Hepatocyte (in vitro differentiated cells): ENCODE measurements at regions not wholly inside any gene's neighbourhood (a gene's known extent, or its start where the extent isn't known, plus 50 kb on each side); places are given as distances from the start of the nearest gene placed in this dataset.

Experiments
- DNase-seq: peaks from one replicate; pipeline ENCODE4 v3.0.0-alpha.2; 2016; ENCODE audit warnings: low spot score
- H2AFZ ChIP-seq: fragments of 200-600 bp; sonication (generic); 2 replicates; pipeline ENCODE4 v1.6.0; 2016; ENCODE audit warnings: antibody characterized with exemption, mild to moderate bottlenecking
- H3K27ac ChIP-seq: fragments of 200-600 bp; sonication (generic); 2 replicates; pipeline ENCODE4 v1.5.1; 2016; ENCODE audit warnings: mild to moderate bottlenecking
- H3K27me3 ChIP-seq: fragments of 200-600 bp; sonication (generic); 2 replicates; pipeline ENCODE4 v1.6.1; 2016
- H3K36me3 ChIP-seq: fragments of 200-600 bp; sonication (generic); replicated peaks from 2 replicates; pipeline ENCODE4 v1.5.1; 2016; ENCODE audit warnings: low read depth; ENCODE audit not compliant: insufficient read depth
- H3K4me1 ChIP-seq: fragments of 200-600 bp; sonication (generic); 2 replicates; pipeline ENCODE4 v1.5.1; 2016; ENCODE audit warnings: mild to moderate bottlenecking, moderate library complexity; ENCODE audit not compliant: insufficient read depth
- H3K4me2 ChIP-seq: fragments of 200-600 bp; sonication (generic); 2 replicates; pipeline ENCODE4 v1.6.0; 2016
- H3K4me3 ChIP-seq: fragments of 200-600 bp; sonication (generic); 2 replicates; pipeline ENCODE4 v1.5.1; 2016; ENCODE audit warnings: mild to moderate bottlenecking
- H3K79me2 ChIP-seq: fragments of 200-600 bp; sonication (generic); 2 replicates; pipeline ENCODE4 v1.6.0; 2017; ENCODE audit warnings: mild to moderate bottlenecking
- H3K9me2 ChIP-seq: fragments of 200-600 bp; sonication (generic); replicated peaks from 2 replicates; pipeline ENCODE4 v1.6.0; 2017; ENCODE audit warnings: mild to moderate bottlenecking; ENCODE audit not compliant: insufficient read depth
- H3K9me3 ChIP-seq: fragments of 200-600 bp; sonication (generic); 2 replicates; pipeline ENCODE4 v1.5.1; 2016; ENCODE audit warnings: low read depth, mild to moderate bottlenecking
- H4K20me1 ChIP-seq: fragments of 200-600 bp; sonication (generic); 2 replicates; pipeline ENCODE4 v1.6.0; 2016; ENCODE audit warnings: mild to moderate bottlenecking; ENCODE audit not compliant: insufficient read depth, poor library complexity, severe bottlenecking
- EZH2 ChIP-seq: fragments of 200-600 bp; sonication (generic); IDR thresholded peaks from 2 replicates; pipeline ENCODE4 v1.6.1; 2016; ENCODE audit warnings: antibody characterized with exemption, mild to moderate bottlenecking, borderline replicate concordance
- EZH2phosphoT487 ChIP-seq: fragments of 200-600 bp; sonication (generic); IDR thresholded peaks from one replicate; pipeline ENCODE4 v1.6.1; 2018; ENCODE audit warnings: antibody characterized with exemption, mild to moderate bottlenecking, low read depth, moderate library complexity; ENCODE audit not compliant: unreplicated experiment, severe bottlenecking
- WGBS: methylation state at CpG from one replicate; pipeline ENCODE4 v1.1.6; 2016; ENCODE audit warnings: low lambda C conversion rate; ENCODE audit errors: missing lambda C conversion rate; 5-methylcytosine and 5-hydroxymethylcytosine counted together
- TF ChIP-seq, protein P1 (sequence below): fragments of 200-600 bp; sonication (generic); IDR thresholded peaks from 2 replicates; pipeline ENCODE4 v1.5.1; 2016; ENCODE audit warnings: antibody characterized with exemption, mild to moderate bottlenecking; ENCODE audit not compliant: poor library complexity

DNA sequence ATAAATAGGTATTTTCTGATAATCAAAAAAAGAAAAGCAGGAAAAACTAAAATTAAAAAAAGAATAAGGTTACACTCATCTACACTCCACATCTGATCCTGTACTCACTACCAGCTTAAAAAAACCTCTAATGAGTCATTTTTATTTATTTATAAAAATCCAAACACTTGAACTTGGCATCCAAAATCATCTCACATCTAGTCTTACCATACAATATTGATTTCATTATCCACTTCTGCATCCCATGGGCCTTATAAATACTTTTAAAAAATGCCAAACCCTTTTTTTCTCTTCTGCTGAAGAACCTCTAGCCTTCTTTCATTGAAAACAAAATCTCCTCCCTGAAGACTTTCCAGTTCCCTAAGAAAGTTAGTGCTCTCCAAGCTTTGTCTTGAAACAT, 109.7 kb downstream of the TMTC3 start:
- TF ChIP-seq, protein P1, sequence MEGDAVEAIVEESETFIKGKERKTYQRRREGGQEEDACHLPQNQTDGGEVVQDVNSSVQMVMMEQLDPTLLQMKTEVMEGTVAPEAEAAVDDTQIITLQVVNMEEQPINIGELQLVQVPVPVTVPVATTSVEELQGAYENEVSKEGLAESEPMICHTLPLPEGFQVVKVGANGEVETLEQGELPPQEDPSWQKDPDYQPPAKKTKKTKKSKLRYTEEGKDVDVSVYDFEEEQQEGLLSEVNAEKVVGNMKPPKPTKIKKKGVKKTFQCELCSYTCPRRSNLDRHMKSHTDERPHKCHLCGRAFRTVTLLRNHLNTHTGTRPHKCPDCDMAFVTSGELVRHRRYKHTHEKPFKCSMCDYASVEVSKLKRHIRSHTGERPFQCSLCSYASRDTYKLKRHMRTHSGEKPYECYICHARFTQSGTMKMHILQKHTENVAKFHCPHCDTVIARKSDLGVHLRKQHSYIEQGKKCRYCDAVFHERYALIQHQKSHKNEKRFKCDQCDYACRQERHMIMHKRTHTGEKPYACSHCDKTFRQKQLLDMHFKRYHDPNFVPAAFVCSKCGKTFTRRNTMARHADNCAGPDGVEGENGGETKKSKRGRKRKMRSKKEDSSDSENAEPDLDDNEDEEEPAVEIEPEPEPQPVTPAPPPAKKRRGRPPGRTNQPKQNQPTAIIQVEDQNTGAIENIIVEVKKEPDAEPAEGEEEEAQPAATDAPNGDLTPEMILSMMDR, result no peak
- TF ChIP-seq EZH2phosphoT487 (no peak), EZH2 (no peak)
- no peak overlapping the region for H2AFZ ChIP-seq
- no peak overlapping the region for H3K4me3 ChIP-seq
- H3K9me2 ChIP-seq, result no peaks in the 10 kb centered on the region
- no peaks in the 10 kb centered on the region for H3K79me2 ChIP-seq
- DNase-seq, result no peak
- H3K27ac ChIP-seq, result no peak overlapping the region
- H3K27me3 ChIP-seq, result no peaks in the 10 kb centered on the region
- no peaks in the 10 kb centered on the region for H3K4me1 ChIP-seq
- no peaks in the 10 kb centered on the region for H3K9me3 ChIP-seq
- H4K20me1 ChIP-seq, result no peaks in the 10 kb centered on the region
- H3K36me3 ChIP-seq, result no peaks in the 10 kb centered on the region
- H3K4me2 ChIP-seq, result no peak overlapping the region

DNA sequence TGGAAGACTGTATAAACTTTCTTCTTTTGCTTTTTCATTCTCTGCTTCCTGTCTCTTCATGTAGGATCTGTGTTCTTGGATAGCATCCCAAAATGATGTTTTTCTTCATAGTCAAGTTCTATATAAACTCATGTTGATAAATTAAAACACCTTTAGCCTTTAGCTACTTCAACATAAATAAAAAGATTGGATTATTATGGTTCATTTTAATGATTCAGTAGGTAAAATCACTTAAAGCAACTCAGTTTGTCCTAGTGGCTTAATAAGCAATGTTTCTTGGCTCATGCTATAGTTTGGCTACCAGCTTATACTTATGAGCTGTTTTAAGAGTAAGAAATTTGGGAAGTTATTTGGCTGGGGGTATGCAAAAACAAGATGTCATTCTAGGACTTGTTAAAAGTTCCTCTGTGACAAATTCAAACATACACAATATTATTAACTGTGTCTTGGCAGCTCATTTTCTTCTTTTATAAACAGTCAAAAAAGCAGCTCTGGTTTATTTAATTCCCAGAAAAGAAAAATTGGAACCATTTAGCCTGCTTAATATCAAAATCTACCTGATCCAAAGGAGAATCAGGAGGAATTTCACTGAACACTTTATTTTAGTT, 111.4 kb downstream of the TMTC3 start:
- Histone ChIP-seq H3K27me3 (no peaks in the 10 kb centered on the region), H3K9me2 (no peaks in the 10 kb centered on the region), H4K20me1 (no peaks in the 10 kb centered on the region), H3K4me2 (no peak overlapping the region), H3K4me3 (no peak overlapping the region), H3K4me1 (no peaks in the 10 kb centered on the region), H3K36me3 (no peaks in the 10 kb centered on the region), H3K9me3 (no peaks in the 10 kb centered on the region), H3K27ac (no peak overlapping the region), H2AFZ (no peak overlapping the region), H3K79me2 (no peaks in the 10 kb centered on the region)
- no peak for DNase-seq
- TF ChIP-seq EZH2 (no peak), EZH2phosphoT487 (no peak)
- TF ChIP-seq, protein P1, result no peak

DNA sequence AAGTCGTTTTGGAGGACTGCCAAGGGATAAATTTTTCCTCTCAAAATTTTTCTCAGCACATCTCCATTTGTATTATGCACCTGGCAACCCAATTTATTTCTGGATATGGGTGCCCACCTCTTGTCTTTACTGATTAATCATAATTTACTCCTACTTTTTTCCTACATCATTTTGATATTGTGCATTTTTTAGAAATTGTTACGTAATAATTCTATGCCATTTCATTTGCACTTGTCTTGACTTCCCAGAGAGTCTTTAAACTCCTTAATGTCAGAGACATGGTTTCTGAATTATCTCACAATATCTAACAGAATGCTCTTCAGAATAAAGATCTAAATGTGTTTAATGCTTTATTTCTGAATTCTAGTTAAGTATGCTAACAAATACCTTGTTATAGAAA, 113.1 kb downstream of the TMTC3 start:
- Histone ChIP-seq H3K4me3 (no peak overlapping the region), H2AFZ (no peak overlapping the region)

More for the DNA sequence above, 113.1 kb downstream of the TMTC3 start:
- Histone ChIP-seq H3K9me3 (no peaks in the 10 kb centered on the region), H3K36me3 (no peaks in the 10 kb centered on the region), H3K4me1 (no peaks in the 10 kb centered on the region), H3K9me2 (no peaks in the 10 kb centered on the region), H3K27me3 (no peaks in the 10 kb centered on the region), H3K4me2 (no peak overlapping the region), H4K20me1 (no peaks in the 10 kb centered on the region), H3K27ac (no peak overlapping the region), H3K79me2 (no peaks in the 10 kb centered on the region)
- no peak for DNase-seq
- WGBS, result 94% methylated on average over 2 of the region's 2 CpGs
- TF ChIP-seq, protein P1, result no peak
- TF ChIP-seq EZH2 (no peak), EZH2phosphoT487 (no peak)
